ENCODE measurements at regions not wholly inside any gene's neighbourhood (a gene's known extent, or its start where the extent isn't known, plus 50 kb on each side); places are given as distances from the start of the nearest gene placed in this dataset.

DNA sequence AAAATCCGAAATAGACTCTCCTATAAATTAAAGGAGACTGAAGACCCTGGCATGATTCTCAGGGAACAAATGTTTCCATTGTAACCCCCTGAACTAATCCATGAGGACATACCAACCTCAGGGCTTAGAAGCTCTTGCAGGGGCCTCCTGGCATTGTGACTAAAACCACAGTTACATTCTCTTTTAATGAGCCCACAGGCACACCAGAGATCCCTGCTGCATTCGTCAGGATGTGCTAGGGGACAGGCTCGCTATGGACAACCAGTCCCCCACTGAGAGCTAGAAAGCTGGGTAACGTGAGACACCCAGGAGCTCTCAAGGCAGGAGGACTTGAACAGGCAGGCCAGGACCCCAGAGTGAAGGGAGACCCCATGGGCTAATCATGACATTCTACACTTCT, 140.6 kb upstream of the TNRC6C start:
- TF ChIP-seq, protein P1, sequence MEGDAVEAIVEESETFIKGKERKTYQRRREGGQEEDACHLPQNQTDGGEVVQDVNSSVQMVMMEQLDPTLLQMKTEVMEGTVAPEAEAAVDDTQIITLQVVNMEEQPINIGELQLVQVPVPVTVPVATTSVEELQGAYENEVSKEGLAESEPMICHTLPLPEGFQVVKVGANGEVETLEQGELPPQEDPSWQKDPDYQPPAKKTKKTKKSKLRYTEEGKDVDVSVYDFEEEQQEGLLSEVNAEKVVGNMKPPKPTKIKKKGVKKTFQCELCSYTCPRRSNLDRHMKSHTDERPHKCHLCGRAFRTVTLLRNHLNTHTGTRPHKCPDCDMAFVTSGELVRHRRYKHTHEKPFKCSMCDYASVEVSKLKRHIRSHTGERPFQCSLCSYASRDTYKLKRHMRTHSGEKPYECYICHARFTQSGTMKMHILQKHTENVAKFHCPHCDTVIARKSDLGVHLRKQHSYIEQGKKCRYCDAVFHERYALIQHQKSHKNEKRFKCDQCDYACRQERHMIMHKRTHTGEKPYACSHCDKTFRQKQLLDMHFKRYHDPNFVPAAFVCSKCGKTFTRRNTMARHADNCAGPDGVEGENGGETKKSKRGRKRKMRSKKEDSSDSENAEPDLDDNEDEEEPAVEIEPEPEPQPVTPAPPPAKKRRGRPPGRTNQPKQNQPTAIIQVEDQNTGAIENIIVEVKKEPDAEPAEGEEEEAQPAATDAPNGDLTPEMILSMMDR (IDR thresholded peaks at IDR 0.05; ENCODE audit: borderline replicate concordance, control extremely low read depth, extremely low read depth, insufficient read depth, missing control alignments), result no peak
- no peak for DNase-seq (ENCODE audit: low spot score)
- in situ Hi-C loops (cut with MboI; ENCODE audit: low sequenced_read_pairs, unreplicated experiment), result no loop called here

DNA sequence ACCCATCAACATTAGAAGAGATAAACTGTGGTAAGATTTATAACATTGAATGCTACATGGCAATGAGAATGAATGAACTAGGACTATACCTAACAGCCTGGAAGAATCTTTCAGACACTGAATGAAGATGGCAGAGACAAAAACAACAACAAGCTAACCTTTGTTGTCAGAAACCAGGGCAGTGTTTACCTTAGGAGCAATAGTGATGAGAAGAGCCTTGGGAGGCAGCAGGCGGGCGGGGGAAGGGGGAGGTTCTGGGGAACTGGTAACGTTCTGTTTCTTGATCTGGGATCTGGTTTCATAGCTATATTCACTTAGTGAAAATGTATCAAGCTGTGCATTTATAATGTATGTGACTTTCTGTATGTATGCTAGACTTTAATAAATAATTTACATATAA, 139.0 kb upstream of the TNRC6C start:
- no peak for DNase-seq (ENCODE audit: low spot score)
- in situ Hi-C loops (cut with MboI; ENCODE audit: low sequenced_read_pairs, unreplicated experiment), result no loop called here
- TF ChIP-seq, protein P1 (IDR thresholded peaks at IDR 0.05; ENCODE audit: borderline replicate concordance, control extremely low read depth, extremely low read depth, insufficient read depth, missing control alignments), result no peak

DNA sequence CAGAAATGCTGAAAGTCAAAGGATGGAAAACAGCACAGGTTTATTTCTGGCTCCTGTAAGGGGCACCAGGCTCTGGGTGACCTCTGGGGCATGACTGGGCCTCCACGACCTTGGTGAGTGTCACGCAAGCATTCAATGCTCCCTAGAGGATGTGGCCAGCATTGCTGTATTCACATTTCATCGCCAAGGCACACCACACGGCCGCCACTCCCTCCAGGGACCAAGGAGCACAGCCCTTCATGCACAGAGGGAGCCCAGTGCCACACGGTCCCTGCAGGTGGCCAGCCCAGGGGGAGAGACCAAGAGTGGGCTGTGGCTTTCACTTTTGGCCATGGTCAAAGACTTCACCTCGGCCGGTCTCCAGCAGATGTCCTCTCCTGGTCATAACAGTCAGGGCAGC, 137.4 kb upstream of the TNRC6C start:
- no peak for DNase-seq (ENCODE audit: low spot score)
- in situ Hi-C loops (cut with MboI; ENCODE audit: low sequenced_read_pairs, unreplicated experiment), result no loop called here
- TF ChIP-seq, protein P1 (IDR thresholded peaks at IDR 0.05; ENCODE audit: borderline replicate concordance, control extremely low read depth, extremely low read depth, insufficient read depth, missing control alignments), result no peak

DNA sequence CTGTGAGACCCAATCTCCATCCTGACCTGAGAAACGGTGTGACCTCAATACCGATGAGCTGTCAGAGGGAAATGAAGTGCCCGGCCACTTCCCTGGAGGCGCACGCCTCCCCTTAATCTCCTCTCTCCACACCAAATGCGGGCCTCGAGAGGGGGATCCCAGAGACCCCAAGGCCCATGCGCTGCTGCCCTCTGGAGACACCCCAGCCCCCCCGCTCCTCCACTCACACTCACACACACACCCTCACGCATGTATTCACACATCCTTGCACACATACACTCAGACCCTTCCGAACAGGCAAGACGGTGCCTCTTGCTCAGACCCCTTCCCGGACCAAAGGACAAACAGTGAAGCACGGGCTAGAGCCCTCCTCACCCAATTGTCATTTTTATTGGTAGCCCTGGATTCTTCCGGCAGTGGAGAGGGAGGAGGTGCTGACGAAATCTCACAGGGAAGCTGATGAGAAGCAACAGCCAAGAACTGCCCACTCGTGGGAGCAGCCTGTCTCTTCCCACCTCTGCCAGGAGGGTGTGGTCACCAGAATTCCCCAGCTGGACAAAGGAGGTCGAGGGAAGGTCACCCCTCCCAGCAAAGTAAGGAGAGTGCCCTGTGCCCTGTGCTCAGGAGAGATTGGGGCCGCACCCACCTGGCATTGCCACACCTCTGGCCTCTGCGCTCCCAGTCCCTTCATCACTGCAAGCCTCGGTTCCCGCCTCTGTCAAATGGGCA, 136.0 kb upstream of the TNRC6C start:
- TF ChIP-seq, protein P1 (IDR thresholded peaks at IDR 0.05; ENCODE audit: borderline replicate concordance, control extremely low read depth, extremely low read depth, insufficient read depth, missing control alignments), result no peak
- no peak for DNase-seq (ENCODE audit: low spot score)
- in situ Hi-C loops (cut with MboI; ENCODE audit: low sequenced_read_pairs, unreplicated experiment), result no loop called here

DNA sequence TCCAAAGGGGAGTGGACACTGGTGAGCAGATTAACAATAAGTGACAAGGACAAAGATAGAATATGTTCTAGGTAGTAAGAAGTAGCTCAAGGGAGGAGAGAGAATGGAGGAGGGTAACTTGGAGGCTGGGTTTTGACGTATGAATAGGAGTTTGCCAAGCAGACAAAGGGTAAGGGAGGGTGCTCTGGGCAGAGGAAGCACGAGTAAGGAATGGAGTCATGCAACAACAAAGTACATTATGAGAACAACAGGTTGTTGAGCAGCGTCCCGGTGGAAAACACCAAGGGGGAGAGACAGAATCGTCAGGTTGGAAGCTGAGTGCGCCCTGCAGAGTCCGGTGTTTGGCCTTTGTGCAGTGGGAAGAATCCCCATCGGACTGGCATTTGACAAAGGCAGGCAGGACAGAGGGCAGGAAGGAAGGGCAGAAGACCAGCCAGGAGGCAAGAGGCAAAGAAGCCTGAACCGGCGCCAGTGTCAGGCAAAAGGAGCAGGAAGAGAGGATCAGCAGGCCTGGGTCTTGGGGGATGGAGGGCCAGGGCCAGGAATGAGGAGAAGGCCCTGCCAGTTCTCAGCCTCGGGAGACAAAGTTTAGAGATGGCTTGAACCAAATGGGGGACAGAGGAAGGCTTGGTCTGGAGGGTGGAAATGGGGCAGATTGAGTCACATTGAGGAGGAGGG, 134.3 kb upstream of the TNRC6C start:
- in situ Hi-C loops (cut with MboI; ENCODE audit: low sequenced_read_pairs, unreplicated experiment), result no loop called here
- DNase-seq (ENCODE audit: low spot score), result no peak
- TF ChIP-seq, protein P1 (IDR thresholded peaks at IDR 0.05; ENCODE audit: borderline replicate concordance, control extremely low read depth, extremely low read depth, insufficient read depth, missing control alignments), result no peak

DNA sequence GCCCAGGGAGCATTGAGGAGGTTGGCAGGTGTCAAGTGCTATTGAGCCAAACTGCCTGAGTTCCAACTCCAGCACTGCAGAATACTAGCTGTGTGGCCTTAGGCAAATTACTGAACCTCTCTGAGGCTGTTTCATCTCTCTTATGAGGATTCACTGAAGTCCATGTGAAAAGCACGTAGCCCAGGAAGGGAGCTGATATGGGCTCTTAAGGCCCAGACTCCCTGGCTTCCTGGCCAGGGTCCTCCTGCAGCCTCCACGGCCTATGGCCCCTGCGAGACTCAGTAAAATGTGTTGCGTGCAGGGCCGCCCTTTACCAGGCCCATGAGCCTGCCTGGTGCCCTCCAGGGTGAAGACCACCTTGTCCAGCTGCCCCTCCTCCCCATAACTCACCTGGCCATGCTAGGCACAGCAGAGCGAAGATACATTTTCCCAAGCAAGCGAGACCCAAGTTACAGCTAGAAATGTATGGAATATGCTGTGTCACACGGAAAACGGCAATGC, 133.7 kb upstream of the TNRC6C start:
- TF ChIP-seq, protein P1 (IDR thresholded peaks at IDR 0.05; ENCODE audit: borderline replicate concordance, control extremely low read depth, extremely low read depth, insufficient read depth, missing control alignments), result no peak
- in situ Hi-C loops (cut with MboI; ENCODE audit: low sequenced_read_pairs, unreplicated experiment), result no loop called here
- no peak for DNase-seq (ENCODE audit: low spot score)
